ENCODE measurements at regions not wholly inside any gene's neighbourhood (a gene's known extent, or its start where the extent isn't known, plus 50 kb on each side); places are given as distances from the start of the nearest gene placed in this dataset.
"Not testable (repeated sequence)": the region's sequence is repeated elsewhere in the genome, so short reads cannot be mapped to it uniquely, and the experiment has no call there.

GRCh38 chr14:34300330-34300729, 161.7 kb downstream of the SPTSSA start:
- DNase-seq, result no peak

- no peak for DNase-seq
Measured at GRCh38 chr14:34299360-34299759, 162.7 kb downstream of the SPTSSA start.

- DNase-seq, result no peak
Measured at GRCh38 chr14:34297786-34298520, 164.1 kb downstream of the SPTSSA start.

- DNase-seq, result no peak
Measured at GRCh38 chr14:34283590-34283989, 178.4 kb downstream of the SPTSSA start.

GRCh38 chr14:34277191-34277590, 184.8 kb downstream of the SPTSSA start:
- DNase-seq, result no peak

GRCh38 chr14:34275530-34275929, 186.5 kb downstream of the SPTSSA start:
- DNase-seq, result no peak

- no peak for DNase-seq
Measured at GRCh38 chr14:34275078-34275477, 187.0 kb downstream of the SPTSSA start.

GRCh38 chr14:34273716-34274115, 188.3 kb downstream of the SPTSSA start:
- not testable (repeated sequence) for DNase-seq

- no peak for DNase-seq
Measured at GRCh38 chr14:34270361-34270760, 191.7 kb downstream of the SPTSSA start.

GRCh38 chr14:34266344-34266743, 195.7 kb downstream of the SPTSSA start:
- DNase-seq, result no peak

GRCh38 chr14:34262127-34262910, 199.7 kb downstream of the SPTSSA start:
- no peak for DNase-seq

GRCh38 chr14:34259996-34260395, 202.0 kb downstream of the SPTSSA start:
- no peak for DNase-seq

GRCh38 chr14:34258318-34258717, 203.7 kb downstream of the SPTSSA start:
- no peak for DNase-seq

GRCh38 chr14:34257505-34257904, 204.5 kb downstream of the SPTSSA start:
- no peak for DNase-seq

GRCh38 chr14:34256223-34256622, 205.8 kb downstream of the SPTSSA start:
- no peak for DNase-seq

- no peak for DNase-seq
Measured at GRCh38 chr14:34254571-34254970, 207.5 kb downstream of the SPTSSA start.

- DNase-seq, result no peak
Measured at GRCh38 chr14:34254031-34254430, 208.0 kb downstream of the SPTSSA start.

- DNase-seq, result no peak
Measured at GRCh38 chr14:34252227-34252626, 209.8 kb downstream of the SPTSSA start.

- no peak for DNase-seq
Measured at GRCh38 chr14:34251662-34252061, 210.4 kb downstream of the SPTSSA start.

GRCh38 chr14:34250959-34251358, 211.1 kb downstream of the SPTSSA start:
- no peak for DNase-seq

GRCh38 chr14:34247605-34248004, 214.4 kb downstream of the SPTSSA start:
- DNase-seq, result no peak

- no peak for DNase-seq
Measured at GRCh38 chr14:34246206-34246605, 215.8 kb downstream of the SPTSSA start.

GRCh38 chr14:34243401-34243800, 218.6 kb downstream of the SPTSSA start:
- no peak for DNase-seq

- no peak for DNase-seq
Measured at GRCh38 chr14:34243001-34243400, 219.0 kb downstream of the SPTSSA start.
